ENCODE measurements at regions not wholly inside any gene's neighbourhood (a gene's known extent, or its start where the extent isn't known, plus 50 kb on each side); places are given as distances from the start of the nearest gene placed in this dataset.

GRCh38 chr10:80709866-80710265 lies 172.2 kb downstream of the SH2D4B start:
- Histone ChIP-seq H3K9me3 (no peaks in the 10 kb centered on the region), H3K4me3 (replicated peaks in 1 of 3) (no peak overlapping the region), H3K4me1 (no peaks in the 10 kb centered on the region), H3K36me3 (no peaks in the 10 kb centered on the region), H3K27ac (no peak overlapping the region), H3K27me3 (no peaks in the 10 kb centered on the region)
- TF ChIP-seq POLR2A (IDR thresholded peaks at IDR 0.05) (no peak), CTCF (IDR thresholded peaks at IDR 0.05) (no peak)
- DNase-seq = no peak
- 89% methylated on average over 5 of the region's 5 CpGs for WGBS, 2 donors
- intact Hi-C loops (cut with DNase I) = no loop called here

GRCh38 chr10:80713398-80713928 lies 175.8 kb downstream of the SH2D4B start:
- H3K4me1 ChIP-seq = no peaks in the 10 kb centered on the region
- TF ChIP-seq POLR2A (IDR thresholded peaks at IDR 0.05) = no peak
- TF ChIP-seq CTCF (IDR thresholded peaks at IDR 0.05) = no peak
- no peaks in the 10 kb centered on the region for H3K9me3 ChIP-seq
- intact Hi-C loops (cut with DNase I) = no loop called here
- no peaks in the 10 kb centered on the region for H3K27me3 ChIP-seq
- WGBS, 2 donors = 59 to 66% methylated on average over 11 of the region's 11 CpGs
- no peak overlapping the region for H3K4me3 ChIP-seq (replicated peaks in 1 of 3)
- no peak overlapping the region for H3K27ac ChIP-seq
- DNase-seq = no peak
- no peaks in the 10 kb centered on the region for H3K36me3 ChIP-seq

- H3K27ac ChIP-seq = no peak overlapping the region
These were observed 176.9 kb downstream of the SH2D4B start for GRCh38 chr10:80714566-80714965.

GRCh38 chr10:80718024-80718423 lies 180.3 kb downstream of the SH2D4B start:
- H3K9me3 ChIP-seq = no peaks in the 10 kb centered on the region
- intact Hi-C loops (cut with DNase I) = no loop called here
- WGBS, 2 donors = 58% methylated on average over 2 of the region's 3 CpGs; no CpG with 5 or more reads in 1 of the 2 donors

More at GRCh38 chr10:80714566-80714965, 176.9 kb downstream of the SH2D4B start:
- Histone ChIP-seq H3K27me3 (no peaks in the 10 kb centered on the region), H3K36me3 (no peaks in the 10 kb centered on the region), H3K9me3 (no peaks in the 10 kb centered on the region), H3K4me1 (no peaks in the 10 kb centered on the region), H3K4me3 (replicated peaks in 1 of 3) (no peak overlapping the region)
- 89 to 91% methylated on average over 11 of the region's 11 CpGs for WGBS, 2 donors
- DNase-seq = no peak
- intact Hi-C loops (cut with DNase I) = no loop called here
- TF ChIP-seq CTCF (IDR thresholded peaks at IDR 0.05) (no peak), POLR2A (IDR thresholded peaks at IDR 0.05) (no peak)

GRCh38 chr10:80719935-80720334 lies 182.2 kb downstream of the SH2D4B start:
- DNase-seq = no peak
- Histone ChIP-seq H3K27me3 (no peaks in the 10 kb centered on the region), H3K9me3 (no peaks in the 10 kb centered on the region), H3K4me1 (no peaks in the 10 kb centered on the region), H3K36me3 (no peaks in the 10 kb centered on the region), H3K4me3 (replicated peaks in 1 of 3) (no peak overlapping the region), H3K27ac (no peak overlapping the region)
- WGBS, 2 donors = 88 to 89% methylated on average over 5 of the region's 5 CpGs
- TF ChIP-seq CTCF (IDR thresholded peaks at IDR 0.05) (no peak), POLR2A (IDR thresholded peaks at IDR 0.05) (no peak)
- intact Hi-C loops (cut with DNase I) = no loop called here

More at GRCh38 chr10:80718024-80718423, 180.3 kb downstream of the SH2D4B start:
- H3K27ac ChIP-seq = no peak overlapping the region
- no peaks in the 10 kb centered on the region for H3K4me1 ChIP-seq
- no peaks in the 10 kb centered on the region for H3K27me3 ChIP-seq
- no peaks in the 10 kb centered on the region for H3K36me3 ChIP-seq
- no peak for DNase-seq
- TF ChIP-seq CTCF (IDR thresholded peaks at IDR 0.05) = no peak
- no peak for TF ChIP-seq POLR2A (IDR thresholded peaks at IDR 0.05)
- no peak overlapping the region for H3K4me3 ChIP-seq (replicated peaks in 1 of 3)
